ENCODE measurements at regions not wholly inside any gene's neighbourhood (a gene's known extent, or its start where the extent isn't known, plus 50 kb on each side); places are given as distances from the start of the nearest gene placed in this dataset.

GRCh38 chr14:98404811-98405210 is 867.2 kb downstream of the BCL11B start:
- no peaks in the 10 kb centered on the region for H4K20me1 ChIP-seq (ENCODE audit: insufficient read depth, low read length)
- H3K4me1 Mint-ChIP-seq (ENCODE audit: low read depth, unreplicated experiment) = no peaks in the 10 kb centered on the region
- FAIRE-seq = no peak

GRCh38 chr14:98408024-98408555 is 863.9 kb downstream of the BCL11B start:
- no peaks in the 10 kb centered on the region for H3K4me1 ChIP-seq (ENCODE audit: insufficient read depth, low read length)
- peaks cover 24% of the 10 kb centered on the region for H3K27me3 Mint-ChIP-seq (ENCODE audit: low read depth, unreplicated experiment)

More at GRCh38 chr14:98404811-98405210, 867.2 kb downstream of the BCL11B start:
- H3K36me3 ChIP-seq (ENCODE audit: insufficient read depth, low read length) = no peaks in the 10 kb centered on the region
- H2AFZ ChIP-seq (ENCODE audit: low read depth, low read length) = no peak overlapping the region
- no peaks in the 10 kb centered on the region for H3K9me3 Mint-ChIP-seq (ENCODE audit: unreplicated experiment)
- no peaks in the 10 kb centered on the region for H3K27me3 ChIP-seq (ENCODE audit: insufficient read depth, low read length)
- peaks cover 35% of the 10 kb centered on the region for H3K27me3 Mint-ChIP-seq (ENCODE audit: low read depth, unreplicated experiment)
- H3K9me3 ChIP-seq (ENCODE audit: insufficient read depth, low read depth, low read length) = no peaks in the 10 kb centered on the region
- no peak overlapping the region for H3K27ac Mint-ChIP-seq (ENCODE audit: unreplicated experiment)
- no peaks in the 10 kb centered on the region for H3K36me3 Mint-ChIP-seq (ENCODE audit: low read depth, unreplicated experiment)
- TF ChIP-seq EZH2 (IDR thresholded peaks at IDR 0.05; ENCODE audit: insufficient read depth, low read length) = no peak
- TF ChIP-seq CTCF (IDR thresholded peaks at IDR 0.05; ENCODE audit: insufficient read depth, low read depth, low read length) = no peak
- no peak overlapping the region for H3K4me2 ChIP-seq (ENCODE audit: low read length)
- H3K79me2 ChIP-seq (ENCODE audit: insufficient read depth, low read length) = no peaks in the 10 kb centered on the region
- no peak overlapping the region for H3K4me3 Mint-ChIP-seq (ENCODE audit: unreplicated experiment)
- DNase-seq (ENCODE audit: low read depth) = no peak
- no peak overlapping the region for H3K27ac ChIP-seq (ENCODE audit: low read depth, low read length)
- no peaks in the 10 kb centered on the region for H3K4me1 ChIP-seq (ENCODE audit: insufficient read depth, low read length)
- no peak overlapping the region for H3K9ac ChIP-seq (ENCODE audit: low read length)
- H3K4me3 ChIP-seq (ENCODE audit: insufficient read depth, low read depth, low read length) = no peak overlapping the region

More at GRCh38 chr14:98408024-98408555, 863.9 kb downstream of the BCL11B start:
- Histone ChIP-seq H3K79me2 (ENCODE audit: insufficient read depth, low read length) (no peaks in the 10 kb centered on the region), H3K4me2 (ENCODE audit: low read length) (no peak overlapping the region), H3K36me3 (ENCODE audit: insufficient read depth, low read length) (no peaks in the 10 kb centered on the region), H3K9ac (ENCODE audit: low read length) (no peak overlapping the region), H4K20me1 (ENCODE audit: insufficient read depth, low read length) (no peaks in the 10 kb centered on the region), H3K27ac (ENCODE audit: low read depth, low read length) (no peak overlapping the region), H3K27me3 (ENCODE audit: insufficient read depth, low read length) (no peaks in the 10 kb centered on the region), H3K4me3 (ENCODE audit: insufficient read depth, low read depth, low read length) (no peak overlapping the region), H3K9me3 (ENCODE audit: insufficient read depth, low read depth, low read length) (no peaks in the 10 kb centered on the region), H2AFZ (ENCODE audit: low read depth, low read length) (no peak overlapping the region)
- Mint-ChIP-seq H3K9me3 (ENCODE audit: unreplicated experiment) (no peaks in the 10 kb centered on the region), H3K4me3 (ENCODE audit: unreplicated experiment) (no peak overlapping the region), H3K36me3 (ENCODE audit: low read depth, unreplicated experiment) (no peaks in the 10 kb centered on the region), H3K27ac (ENCODE audit: unreplicated experiment) (no peak overlapping the region), H3K4me1 (ENCODE audit: low read depth, unreplicated experiment) (no peaks in the 10 kb centered on the region)
- no peak for DNase-seq (ENCODE audit: low read depth)
- TF ChIP-seq CTCF (IDR thresholded peaks at IDR 0.05; ENCODE audit: insufficient read depth, low read depth, low read length) = no peak
- no peak for TF ChIP-seq EZH2 (IDR thresholded peaks at IDR 0.05; ENCODE audit: insufficient read depth, low read length)
- FAIRE-seq = no peak

All from astrocyte (in vitro differentiated cells and primary cell).